H1 (cell line): ENCODE measurements at regions not wholly inside any gene's neighbourhood (a gene's known extent, or its start where the extent isn't known, plus 50 kb on each side); places are given as distances from the start of the nearest gene placed in this dataset.

Experiments
- CHD2 ChIP-seq: IDR thresholded peaks from 2 replicates; pipeline ENCODE4 v1.6.1; 2012; ENCODE audit warnings: low read length, improper control_type of control experiment
- EP300 ChIP-seq, 2 experiments: IDR thresholded peaks; 1 replicate in 1 of 2; 2 replicates in 1 of 2; pipeline ENCODE4 v1.6.1; 2011 to 2012; ENCODE audit warnings: low read depth in 2 of 2, low read length in 2 of 2, mild to moderate bottlenecking in 2 of 2, borderline replicate concordance in 1 of 2, inconsistent platforms in 1 of 2, moderate library complexity in 1 of 2
- EZH2 ChIP-seq: fragments of 200-600 bp; sonication (generic); IDR thresholded peaks from 2 replicates; pipeline ENCODE4 v1.7.1; 2012; ENCODE audit warnings: low read depth, mild to moderate bottlenecking, moderate library complexity, low read length, inconsistent platforms; ENCODE audit not compliant: severe bottlenecking
- GABPA ChIP-seq: IDR thresholded peaks from 2 replicates; pipeline ENCODE4 v1.6.1; 2011; ENCODE audit warnings: mild to moderate bottlenecking, low read length, moderate library complexity, borderline replicate concordance; ENCODE audit not compliant: insufficient read depth
- MAX ChIP-seq: IDR thresholded peaks from 2 replicates; pipeline ENCODE4 v1.6.1; 2012; ENCODE audit warnings: inconsistent platforms
- NANOG ChIP-seq: IDR thresholded peaks from 2 replicates; pipeline ENCODE4 v1.6.1; 2011; ENCODE audit warnings: low read length, low read depth, mild to moderate bottlenecking, inconsistent platforms; ENCODE audit not compliant: insufficient read depth, poor library complexity, severe bottlenecking
- NRF1 ChIP-seq: IDR thresholded peaks from 2 replicates; pipeline ENCODE4 v1.6.1; 2011; ENCODE audit warnings: mild to moderate bottlenecking, low read depth, low read length, improper control_type of control experiment
- SIN3A ChIP-seq, 2 experiments: IDR thresholded peaks in 1 of 2; conservative IDR thresholded peaks in 1 of 2; 2 replicates each; pipeline ENCODE4 v1.6.1; 2011 to 2012; ENCODE audit warnings: low read length in 2 of 2, improper control_type of control experiment in 1 of 2, low read depth in 1 of 2, mild to moderate bottlenecking in 1 of 2
- SP4 ChIP-seq: IDR thresholded peaks from 2 replicates; pipeline ENCODE4 v1.6.1; 2012; ENCODE audit warnings: low read length, inconsistent platforms
- ZNF274 ChIP-seq: IDR thresholded peaks from 2 replicates; pipeline ENCODE4 v1.7.0; 2012; ENCODE audit warnings: low read length, borderline replicate concordance; ENCODE audit errors: extremely low read depth
- TF ChIP-seq, protein P1 (sequence below), 3 experiments: IDR thresholded peaks; 1 replicate in 2 of 3; 2 replicates in 1 of 3; pipeline versions ENCODE4 v1.5.1 to v1.6.1; 2011; ENCODE audit warnings: low read length in 3 of 3, mild to moderate bottlenecking in 3 of 3, inconsistent platforms in 2 of 3, low read depth in 1 of 3, moderate library complexity in 1 of 3; ENCODE audit not compliant: insufficient read depth in 1 of 3; ENCODE audit errors: control extremely low read depth in 1 of 3
- TF ChIP-seq, protein P2 (sequence below): IDR thresholded peaks from 2 replicates; pipeline ENCODE4 v1.6.1; 2011; ENCODE audit warnings: low read depth, mild to moderate bottlenecking, low read length; ENCODE audit not compliant: insufficient read depth
- TF ChIP-seq, protein P3 (sequence below): IDR thresholded peaks from 2 replicates; pipeline ENCODE4 v1.6.1; 2011; ENCODE audit warnings: low read length, improper control_type of control experiment

DNA sequence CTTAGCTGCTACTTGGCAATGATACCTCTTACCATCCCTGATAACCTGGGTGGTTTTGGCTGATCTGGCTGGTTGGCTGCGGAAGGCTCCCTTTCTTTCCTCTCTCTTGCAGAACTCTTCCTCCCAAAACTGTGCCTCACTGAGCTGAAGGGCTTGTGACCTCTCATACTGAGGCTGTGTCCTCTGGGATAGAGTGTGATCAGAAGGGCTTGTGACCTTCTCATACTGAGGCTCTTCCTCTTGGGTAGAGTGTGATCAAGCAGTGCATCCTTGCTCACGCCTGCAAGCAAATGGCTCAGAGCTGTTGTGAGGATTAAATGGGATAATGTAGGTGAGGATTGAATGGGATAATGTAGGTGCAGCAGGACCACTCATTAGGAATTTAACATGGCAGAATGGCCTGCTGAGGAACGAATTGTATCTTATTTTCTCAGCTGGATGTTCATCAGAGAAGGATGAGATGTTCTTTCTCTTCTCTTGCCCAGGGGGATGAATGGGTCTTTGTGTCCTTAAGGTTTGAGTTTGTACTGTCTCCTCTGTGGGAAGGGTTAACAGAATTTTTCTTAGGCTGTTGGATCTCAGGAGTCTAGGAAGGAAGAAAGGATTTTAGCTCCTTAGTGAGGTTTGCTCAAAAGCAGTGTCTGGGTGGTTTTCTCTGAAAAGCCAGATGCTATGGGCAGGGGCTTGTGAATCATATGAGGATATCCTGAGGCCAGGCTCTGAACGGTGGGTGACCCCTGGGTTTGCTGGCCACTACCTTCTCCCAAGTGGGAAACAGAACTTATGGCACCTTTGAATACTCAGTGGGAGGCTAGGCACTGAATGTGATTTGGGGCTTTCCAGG, 130.0 kb upstream of the HS3ST2 start:
- TF ChIP-seq CHD2 = no peak
- TF ChIP-seq, protein P1, sequence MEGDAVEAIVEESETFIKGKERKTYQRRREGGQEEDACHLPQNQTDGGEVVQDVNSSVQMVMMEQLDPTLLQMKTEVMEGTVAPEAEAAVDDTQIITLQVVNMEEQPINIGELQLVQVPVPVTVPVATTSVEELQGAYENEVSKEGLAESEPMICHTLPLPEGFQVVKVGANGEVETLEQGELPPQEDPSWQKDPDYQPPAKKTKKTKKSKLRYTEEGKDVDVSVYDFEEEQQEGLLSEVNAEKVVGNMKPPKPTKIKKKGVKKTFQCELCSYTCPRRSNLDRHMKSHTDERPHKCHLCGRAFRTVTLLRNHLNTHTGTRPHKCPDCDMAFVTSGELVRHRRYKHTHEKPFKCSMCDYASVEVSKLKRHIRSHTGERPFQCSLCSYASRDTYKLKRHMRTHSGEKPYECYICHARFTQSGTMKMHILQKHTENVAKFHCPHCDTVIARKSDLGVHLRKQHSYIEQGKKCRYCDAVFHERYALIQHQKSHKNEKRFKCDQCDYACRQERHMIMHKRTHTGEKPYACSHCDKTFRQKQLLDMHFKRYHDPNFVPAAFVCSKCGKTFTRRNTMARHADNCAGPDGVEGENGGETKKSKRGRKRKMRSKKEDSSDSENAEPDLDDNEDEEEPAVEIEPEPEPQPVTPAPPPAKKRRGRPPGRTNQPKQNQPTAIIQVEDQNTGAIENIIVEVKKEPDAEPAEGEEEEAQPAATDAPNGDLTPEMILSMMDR (IDR thresholded peaks at IDR 0.05; ENCODE audit: control extremely low read depth in 1 of 3, insufficient read depth in 1 of 3, low read depth in 1 of 3, low read length in 3 of 3) = no peak
- TF ChIP-seq NANOG = no peak
- no peak for TF ChIP-seq SIN3A (conservative IDR thresholded peaks at IDR 0.05 in 1 of 2, IDR thresholded peaks at IDR 0.05 in 1 of 2; ENCODE audit: low read depth in 1 of 2, low read length in 2 of 2)
- no peak for TF ChIP-seq GABPA
- no peak for TF ChIP-seq MAX
- no peak for TF ChIP-seq SP4
- no peak for TF ChIP-seq EP300 (IDR thresholded peaks at IDR 0.05; ENCODE audit: borderline replicate concordance in 1 of 2, low read depth in 2 of 2, low read length in 2 of 2)
- TF ChIP-seq NRF1 = no peak
- TF ChIP-seq, protein P2, sequence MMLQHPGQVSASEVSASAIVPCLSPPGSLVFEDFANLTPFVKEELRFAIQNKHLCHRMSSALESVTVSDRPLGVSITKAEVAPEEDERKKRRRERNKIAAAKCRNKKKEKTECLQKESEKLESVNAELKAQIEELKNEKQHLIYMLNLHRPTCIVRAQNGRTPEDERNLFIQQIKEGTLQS = no peak
- TF ChIP-seq ZNF274 = no peak
- TF ChIP-seq EZH2 = no peak
- TF ChIP-seq, protein P3, sequence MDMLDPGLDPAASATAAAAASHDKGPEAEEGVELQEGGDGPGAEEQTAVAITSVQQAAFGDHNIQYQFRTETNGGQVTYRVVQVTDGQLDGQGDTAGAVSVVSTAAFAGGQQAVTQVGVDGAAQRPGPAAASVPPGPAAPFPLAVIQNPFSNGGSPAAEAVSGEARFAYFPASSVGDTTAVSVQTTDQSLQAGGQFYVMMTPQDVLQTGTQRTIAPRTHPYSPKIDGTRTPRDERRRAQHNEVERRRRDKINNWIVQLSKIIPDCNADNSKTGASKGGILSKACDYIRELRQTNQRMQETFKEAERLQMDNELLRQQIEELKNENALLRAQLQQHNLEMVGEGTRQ = no peak
